OCI-LY1 (cell line): ENCODE measurements at regions not wholly inside any gene's neighbourhood (a gene's known extent, or its start where the extent isn't known, plus 50 kb on each side); places are given as distances from the start of the nearest gene placed in this dataset.

Source experiments
- H2AFZ ChIP-seq: fragments of 200-600 bp; sonication (generic), shearing (Covaris generic); 2 replicates; pipeline ENCODE4 v1.6.0; 2014; ENCODE audit warnings: antibody characterized with exemption, mild to moderate bottlenecking, low read length
- H3F3A ChIP-seq: fragments of 200-600 bp; sonication (generic), shearing (Covaris generic); 2 replicates; pipeline ENCODE4 v1.6.0; 2014; ENCODE audit warnings: mild to moderate bottlenecking, antibody characterized with exemption, low read length, moderate library complexity; ENCODE audit not compliant: insufficient read depth
- H3K27ac ChIP-seq: fragments of 200-600 bp; sonication (generic); 2 replicates; pipeline ENCODE4 v1.5.1; 2014; ENCODE audit warnings: low read length, mixed run types, mild to moderate bottlenecking, low read depth; ENCODE audit not compliant: poor library complexity, severe bottlenecking
- H3K27me3 ChIP-seq: fragments of 200-600 bp; sonication (generic); 2 replicates; pipeline ENCODE4 v1.6.0; 2014; ENCODE audit warnings: antibody characterized with exemption, mild to moderate bottlenecking, low read length, moderate library complexity; ENCODE audit not compliant: insufficient read depth
- H3K36me3 ChIP-seq: fragments of 200-600 bp; sonication (generic); 2 replicates; pipeline ENCODE4 v1.6.1; 2014; ENCODE audit warnings: mild to moderate bottlenecking, antibody characterized with exemption, low read length, moderate library complexity, mixed read lengths; ENCODE audit not compliant: insufficient read depth
- H3K4me1 ChIP-seq: fragments of 200-600 bp; sonication (generic); 2 replicates; pipeline ENCODE4 v1.5.1; 2014; ENCODE audit warnings: mild to moderate bottlenecking, low read length, moderate library complexity; ENCODE audit not compliant: insufficient read depth, severe bottlenecking
- H3K4me2 ChIP-seq: fragments of 200-600 bp; sonication (generic), shearing (Covaris generic); 2 replicates; pipeline ENCODE4 v1.6.1; 2014; ENCODE audit warnings: low read length
- H3K4me3 ChIP-seq: fragments of 200-600 bp; sonication (generic); 2 replicates; pipeline ENCODE4 v1.5.1; 2014; ENCODE audit warnings: low read length, low read depth, mild to moderate bottlenecking, mixed read lengths; ENCODE audit not compliant: poor library complexity, severe bottlenecking
- H3K79me2 ChIP-seq: fragments of 200-600 bp; shearing (Covaris generic); 2 replicates; pipeline ENCODE4 v1.6.1; 2016; ENCODE audit warnings: mixed run types, low read length, mixed read lengths; ENCODE audit not compliant: insufficient read depth
- H3K9ac ChIP-seq: fragments of 200-600 bp; sonication (generic), shearing (Covaris generic); 2 replicates; pipeline ENCODE4 v1.6.1; 2014; ENCODE audit warnings: mild to moderate bottlenecking, low read length, mixed read lengths
- H3K9me2 ChIP-seq: fragments of 200-600 bp; sonication (generic), shearing (Covaris generic); 2 replicates; pipeline ENCODE4 v1.6.1; 2014; ENCODE audit warnings: low read depth, mild to moderate bottlenecking, low read length, mixed read lengths
- H3K9me3 ChIP-seq: fragments of 200-600 bp; shearing (Covaris generic); 2 replicates; pipeline ENCODE4 v1.6.1; 2014; ENCODE audit warnings: low read length, mixed read lengths
- H4K20me1 ChIP-seq: fragments of 200-600 bp; sonication (generic), shearing (Covaris generic); 2 replicates; pipeline ENCODE4 v1.6.0; 2016; ENCODE audit warnings: mild to moderate bottlenecking, low read length; ENCODE audit not compliant: insufficient read depth
- EZH2 ChIP-seq: fragments of 200-600 bp; sonication (generic), shearing (Covaris generic); IDR thresholded peaks from 2 replicates; pipeline ENCODE4 v1.8.0; 2017; ENCODE audit warnings: borderline replicate concordance, mixed run types, mild to moderate bottlenecking, antibody characterized with exemption, low read length, moderate library complexity, mixed read lengths
- TF ChIP-seq, protein P1 (sequence below): fragments of 200-600 bp; sonication (generic), shearing (Covaris generic); IDR thresholded peaks from 2 replicates; pipeline ENCODE4 v1.5.1; 2017; ENCODE audit warnings: mild to moderate bottlenecking, antibody characterized with exemption, low read length, moderate library complexity, mixed read lengths

DNA sequence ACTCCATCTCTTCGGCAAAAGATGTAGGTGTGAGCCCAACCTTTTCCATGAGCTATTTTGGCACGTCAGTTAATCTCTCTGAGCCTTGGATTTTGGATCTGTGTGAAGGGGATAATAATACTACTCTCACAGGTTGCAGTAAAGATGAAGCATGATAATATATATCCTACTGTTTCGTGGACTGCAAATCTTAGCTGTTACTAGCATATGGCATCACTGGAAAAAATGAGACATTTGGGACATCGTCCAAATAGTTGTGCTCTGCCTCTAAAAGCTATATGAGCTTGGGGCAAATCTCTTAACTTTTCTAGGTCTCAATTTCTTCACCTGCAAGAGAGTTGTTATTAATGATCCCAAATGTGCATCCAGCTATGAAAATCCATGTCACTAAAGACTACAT, 147.4 kb upstream of the ZRANB2 start:
- Histone ChIP-seq H3K9me3 (no peaks in the 10 kb centered on the region), H3K27ac (no peak overlapping the region), H3K9ac (no peak overlapping the region), H3K9me2 (no peaks in the 10 kb centered on the region), H2AFZ (no peak overlapping the region), H4K20me1 (no peaks in the 10 kb centered on the region), H3K36me3 (no peaks in the 10 kb centered on the region), H3K79me2 (no peaks in the 10 kb centered on the region), H3K27me3 (no peaks in the 10 kb centered on the region), H3K4me3 (no peak overlapping the region), H3K4me1 (no peaks in the 10 kb centered on the region), H3K4me2 (no peak overlapping the region), H3F3A (no peaks in the 10 kb centered on the region)
- no peak for TF ChIP-seq EZH2
- TF ChIP-seq, protein P1, sequence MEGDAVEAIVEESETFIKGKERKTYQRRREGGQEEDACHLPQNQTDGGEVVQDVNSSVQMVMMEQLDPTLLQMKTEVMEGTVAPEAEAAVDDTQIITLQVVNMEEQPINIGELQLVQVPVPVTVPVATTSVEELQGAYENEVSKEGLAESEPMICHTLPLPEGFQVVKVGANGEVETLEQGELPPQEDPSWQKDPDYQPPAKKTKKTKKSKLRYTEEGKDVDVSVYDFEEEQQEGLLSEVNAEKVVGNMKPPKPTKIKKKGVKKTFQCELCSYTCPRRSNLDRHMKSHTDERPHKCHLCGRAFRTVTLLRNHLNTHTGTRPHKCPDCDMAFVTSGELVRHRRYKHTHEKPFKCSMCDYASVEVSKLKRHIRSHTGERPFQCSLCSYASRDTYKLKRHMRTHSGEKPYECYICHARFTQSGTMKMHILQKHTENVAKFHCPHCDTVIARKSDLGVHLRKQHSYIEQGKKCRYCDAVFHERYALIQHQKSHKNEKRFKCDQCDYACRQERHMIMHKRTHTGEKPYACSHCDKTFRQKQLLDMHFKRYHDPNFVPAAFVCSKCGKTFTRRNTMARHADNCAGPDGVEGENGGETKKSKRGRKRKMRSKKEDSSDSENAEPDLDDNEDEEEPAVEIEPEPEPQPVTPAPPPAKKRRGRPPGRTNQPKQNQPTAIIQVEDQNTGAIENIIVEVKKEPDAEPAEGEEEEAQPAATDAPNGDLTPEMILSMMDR: no peak

DNA sequence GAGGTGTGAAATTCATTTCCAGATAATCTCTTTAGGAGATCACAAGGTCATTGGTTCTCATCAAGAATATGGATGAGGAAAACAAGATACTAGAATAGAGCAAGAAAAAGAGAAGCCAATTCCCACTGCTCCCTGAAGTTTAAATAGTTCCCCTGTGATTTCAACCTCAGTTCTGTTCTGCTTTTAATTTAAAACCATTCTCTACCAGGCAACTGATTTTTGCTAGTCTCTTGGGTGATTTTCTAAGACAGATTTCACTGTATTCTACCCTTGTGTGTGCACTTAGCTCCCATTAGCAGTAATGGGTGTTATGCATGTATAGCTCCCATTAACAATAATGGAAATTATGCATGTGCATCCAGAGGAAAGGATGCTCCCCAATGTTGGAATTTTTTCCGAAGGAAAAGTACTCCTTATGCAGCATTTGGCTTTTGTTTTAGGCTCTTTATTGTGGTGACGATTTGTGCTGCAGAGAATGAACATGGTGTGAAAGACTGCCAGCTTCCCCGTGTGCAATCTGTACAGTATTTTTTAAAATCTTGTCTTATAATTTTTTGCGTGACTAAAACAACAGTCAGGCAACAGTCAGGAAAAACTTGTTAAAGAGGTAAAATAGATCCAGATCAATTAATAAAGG, 144.0 kb upstream of the ZRANB2 start:
- no peaks in the 10 kb centered on the region for H4K20me1 ChIP-seq
- no peaks in the 10 kb centered on the region for H3K79me2 ChIP-seq
- H3F3A ChIP-seq: no peaks in the 10 kb centered on the region
- H3K9ac ChIP-seq: no peak overlapping the region
- H3K27me3 ChIP-seq: no peaks in the 10 kb centered on the region
- no peak overlapping the region for H3K4me2 ChIP-seq
- H3K36me3 ChIP-seq: no peaks in the 10 kb centered on the region
- no peak overlapping the region for H3K27ac ChIP-seq
- H3K4me3 ChIP-seq: no peak overlapping the region
- H2AFZ ChIP-seq: no peak overlapping the region
- no peak for TF ChIP-seq EZH2
- TF ChIP-seq, protein P1: no peak
- no peaks in the 10 kb centered on the region for H3K4me1 ChIP-seq
- H3K9me2 ChIP-seq: no peaks in the 10 kb centered on the region
- H3K9me3 ChIP-seq: no peaks in the 10 kb centered on the region

DNA sequence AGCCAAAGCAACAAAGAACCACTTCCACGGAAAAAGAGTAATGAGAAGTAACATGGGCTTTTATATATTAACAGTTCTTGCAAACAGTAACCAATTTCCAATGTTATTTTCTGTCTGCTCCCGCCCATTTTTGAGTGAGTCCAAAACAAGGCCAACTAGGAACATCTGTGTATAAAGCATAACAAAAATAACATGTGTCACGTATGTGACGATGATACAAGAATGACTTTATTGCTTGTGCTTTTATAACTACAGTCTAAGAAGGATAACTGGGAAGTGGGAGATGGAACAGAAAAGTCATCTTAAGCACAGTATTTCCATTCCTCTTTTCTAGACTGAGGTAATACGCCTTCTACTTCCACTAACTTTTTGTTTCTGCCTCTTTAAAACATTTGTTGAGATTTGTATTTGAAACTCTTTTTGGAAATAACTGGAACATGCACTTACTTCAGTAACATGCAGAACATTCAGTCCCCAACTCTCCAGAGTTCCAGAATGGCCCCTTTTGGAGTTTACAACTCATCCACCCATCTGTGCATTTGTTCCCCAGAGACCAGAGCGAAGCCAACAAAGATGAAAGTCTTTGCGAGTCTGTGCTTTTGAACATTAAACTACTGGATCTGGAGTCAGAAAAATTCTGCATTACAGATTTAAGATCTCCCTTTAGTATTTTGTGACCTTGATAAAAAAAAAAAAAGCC, 143.0 kb upstream of the ZRANB2 start:
- TF ChIP-seq, protein P1: no peak
- no peak for TF ChIP-seq EZH2
- H3K9me3 ChIP-seq: no peaks in the 10 kb centered on the region
- H3K27ac ChIP-seq: no peak overlapping the region
- H3K9ac ChIP-seq: no peak overlapping the region
- H3K4me1 ChIP-seq: no peaks in the 10 kb centered on the region
- no peaks in the 10 kb centered on the region for H3K27me3 ChIP-seq
- H3K4me3 ChIP-seq: no peak overlapping the region
- H3K79me2 ChIP-seq: no peaks in the 10 kb centered on the region
- no peaks in the 10 kb centered on the region for H3F3A ChIP-seq
- no peak overlapping the region for H2AFZ ChIP-seq
- H4K20me1 ChIP-seq: no peaks in the 10 kb centered on the region
- H3K9me2 ChIP-seq: no peaks in the 10 kb centered on the region
- H3K4me2 ChIP-seq: no peak overlapping the region
- no peaks in the 10 kb centered on the region for H3K36me3 ChIP-seq
